Stimulated activated CD4-positive, alpha-beta T cell treated with anti-CD3 and anti-CD28 coated beads, Interleukin-1b, Interleukin-23, amount 100 ng/mL, for 24 hours (primary cell): ENCODE measurements at regions not wholly inside any gene's neighbourhood (a gene's known extent, or its start where the extent isn't known, plus 50 kb on each side); places are given as distances from the start of the nearest gene placed in this dataset.

ENCODE experiments used
- DNase-seq, 4 experiments: peaks; one replicate each; pipeline ENCODE4 v3.0.0-alpha.2; 2020; ENCODE audit warnings: low read depth in 4 of 4, low spot score in 1 of 4

DNA sequence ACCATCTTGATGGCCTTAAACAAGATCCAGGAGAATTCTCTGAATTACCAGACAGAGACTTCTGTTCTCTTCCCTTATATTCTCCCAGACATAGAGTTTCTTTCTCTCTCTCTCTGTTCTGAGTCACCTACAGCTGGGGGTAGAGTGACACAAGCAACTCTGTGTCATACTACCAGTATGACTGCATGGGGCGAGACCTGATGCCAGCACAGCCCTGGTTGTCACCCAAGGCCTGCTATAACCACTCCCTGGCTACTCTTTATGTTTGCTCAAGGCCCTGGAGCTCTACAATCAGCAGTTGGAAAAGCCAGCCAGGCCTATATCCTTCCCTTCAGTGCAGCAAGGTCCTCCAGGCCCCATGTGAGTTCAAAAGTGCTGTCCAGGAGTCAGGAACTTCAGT is 114.2 kb upstream of the TENT5D start:
- DNase-seq, result no peak

DNA sequence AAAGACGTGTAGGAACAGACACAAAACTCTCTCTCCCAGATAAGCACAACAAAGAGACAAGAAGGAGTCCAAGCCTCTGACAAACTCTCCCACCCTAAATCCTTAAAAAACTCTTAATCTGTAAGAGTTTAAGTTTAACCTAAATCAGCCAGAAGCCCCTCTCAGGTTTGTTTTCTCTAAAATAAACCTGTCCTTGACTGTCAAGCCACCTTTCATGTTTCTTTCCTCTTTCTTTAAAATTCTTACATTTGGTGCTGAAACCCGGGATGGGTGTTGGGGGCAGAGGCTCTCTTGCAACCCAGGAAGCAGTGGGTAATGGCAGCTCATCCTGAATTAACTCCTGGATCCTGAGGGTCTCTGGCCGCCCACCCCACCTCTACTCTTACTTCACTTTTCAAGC is 107.8 kb upstream of the TENT5D start:
- no peak for DNase-seq

DNA sequence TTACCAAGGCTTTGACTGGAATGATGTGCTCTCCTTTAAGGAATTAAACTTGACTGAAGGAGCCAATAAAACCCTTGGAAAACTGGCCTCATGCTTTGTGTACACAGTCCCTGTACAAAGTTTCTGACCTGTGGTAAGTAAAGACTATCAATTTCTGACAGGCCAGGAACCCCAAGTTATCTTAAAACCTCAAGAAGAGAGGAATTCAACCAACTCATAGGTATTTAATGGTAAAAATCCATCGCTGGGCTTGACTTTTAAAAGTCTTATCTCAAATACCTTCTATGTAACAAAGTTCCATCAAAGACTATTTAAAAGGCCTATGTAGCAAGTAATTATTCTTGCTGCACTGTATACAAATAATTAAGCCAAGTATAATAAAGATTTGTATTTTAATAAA is 103.7 kb upstream of the TENT5D start:
- DNase-seq, result no peak

DNA sequence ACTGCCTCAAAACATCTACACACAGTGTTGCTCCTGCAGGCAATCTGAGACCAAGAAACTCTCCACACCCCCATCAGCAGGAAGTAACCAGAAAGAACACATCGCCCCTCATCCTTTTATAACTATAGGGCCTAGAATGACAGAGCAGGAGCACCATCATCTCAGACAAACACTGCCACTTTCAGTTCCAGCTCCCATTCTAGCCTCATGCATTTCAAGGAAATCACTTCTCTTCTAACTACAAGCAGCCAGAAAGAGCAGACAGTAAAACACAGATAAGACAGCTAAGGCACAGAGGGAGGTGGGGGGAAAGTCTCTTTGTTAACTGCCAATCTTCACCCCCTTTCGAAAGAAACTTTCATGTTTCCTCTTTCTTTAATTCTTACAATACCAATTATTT is 102.6 kb upstream of the TENT5D start:
- no peak for DNase-seq

DNA sequence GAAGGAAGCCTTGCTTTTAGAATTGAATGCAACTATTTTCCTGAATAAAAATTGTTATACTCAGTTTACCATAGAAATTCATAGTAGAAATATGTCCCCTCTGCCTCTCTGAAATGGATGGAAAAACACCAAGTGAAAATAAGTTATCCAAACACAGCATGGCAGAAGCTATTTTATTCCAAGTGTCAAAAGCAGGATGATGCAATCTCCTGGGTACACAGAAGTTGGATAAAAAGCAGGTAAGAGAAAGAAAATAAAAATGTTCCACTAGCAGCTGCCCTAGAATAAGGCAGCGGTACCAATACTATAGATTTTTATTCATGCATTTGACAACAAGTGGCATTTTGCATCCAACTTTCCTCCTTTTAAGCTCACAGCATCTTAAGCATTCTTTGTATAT is 89.0 kb upstream of the TENT5D start:
- no peak for DNase-seq

DNA sequence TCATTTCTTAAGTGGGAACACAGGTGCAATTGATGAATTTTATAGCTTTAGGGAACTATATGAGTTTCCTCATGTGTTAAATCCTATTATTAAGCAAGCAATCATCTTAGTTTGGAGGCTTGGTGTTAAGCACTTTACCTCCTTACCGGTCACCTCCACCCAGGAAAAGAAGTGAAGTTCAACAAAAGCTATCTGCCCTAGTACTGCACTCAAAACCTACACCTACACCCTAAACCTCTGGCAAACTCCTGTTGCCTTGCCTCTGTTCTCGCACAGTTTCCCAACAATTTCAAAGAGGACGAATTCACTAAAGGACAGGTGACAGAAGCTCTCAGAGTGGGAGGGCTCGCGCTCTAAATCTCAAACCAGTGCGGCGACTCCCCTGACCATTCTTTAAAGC is 85.7 kb upstream of the TENT5D start:
- no peak for DNase-seq

DNA sequence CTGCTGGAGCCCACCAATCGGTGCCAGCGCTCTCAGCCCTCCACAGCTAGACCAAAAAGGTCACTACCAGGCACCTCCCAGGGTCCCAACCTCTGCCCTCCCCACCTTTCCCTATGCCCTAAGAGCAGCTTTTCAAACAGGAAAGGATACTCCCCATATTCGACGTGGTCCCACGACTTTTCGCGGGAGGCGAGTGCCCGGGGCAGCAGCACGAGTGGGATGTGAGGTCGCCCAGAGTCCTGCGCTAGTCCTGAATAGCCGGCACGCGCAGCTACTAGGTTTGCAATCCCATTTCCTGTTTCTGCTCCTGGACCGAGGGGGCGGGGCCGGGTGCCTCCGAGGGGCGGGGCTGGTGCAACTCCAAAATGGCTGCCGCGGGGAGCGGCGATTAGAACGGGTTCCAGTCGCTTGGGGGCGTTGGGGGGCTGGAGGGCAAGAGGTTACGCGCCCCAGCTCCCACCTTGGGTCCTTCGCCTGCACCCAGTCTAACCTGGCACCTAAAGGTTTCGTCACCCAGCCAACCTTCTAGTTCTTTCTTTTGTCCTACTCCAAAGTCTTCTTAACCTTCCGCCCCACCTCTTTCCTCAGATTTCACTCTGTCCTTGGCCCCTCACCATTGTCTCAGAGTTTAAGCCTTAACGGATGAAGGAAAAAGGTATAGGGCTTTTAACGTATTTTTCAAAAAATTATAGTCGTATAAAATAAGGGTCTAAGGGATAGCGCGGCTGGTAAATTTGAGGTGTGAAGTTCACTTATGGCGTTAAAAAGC is 85.0 kb upstream of the TENT5D start:
- peak in 1 of 4 experiments; percentile 0 for DNase-seq

DNA sequence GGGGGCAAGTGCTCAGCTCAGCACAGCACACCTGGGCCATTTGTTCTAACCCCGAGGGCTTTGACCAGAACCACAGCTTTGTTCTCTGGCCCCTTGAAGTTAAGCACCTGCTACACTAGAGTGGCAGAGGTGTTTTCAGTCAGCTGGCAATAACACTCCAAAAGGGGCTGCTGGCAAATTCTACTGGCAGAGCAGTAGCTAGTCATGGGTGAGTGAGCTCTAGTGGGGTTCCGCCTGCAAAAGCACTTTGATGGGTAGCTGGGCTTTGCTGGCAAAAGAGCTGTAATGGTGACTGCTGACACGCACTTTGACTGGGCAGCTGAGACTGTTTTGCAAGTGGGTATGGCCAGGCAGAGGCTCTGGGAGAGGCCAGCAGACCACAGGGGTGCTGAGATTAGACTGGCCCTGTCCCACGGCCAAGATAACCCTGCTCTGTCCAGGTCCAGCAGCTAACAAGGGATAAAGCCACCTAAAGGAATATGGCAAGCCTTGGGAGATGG is 65.2 kb upstream of the TENT5D start:
- no peak for DNase-seq
